GM12892 (cell line): ENCODE measurements at regions not wholly inside any gene's neighbourhood (a gene's known extent, or its start where the extent isn't known, plus 50 kb on each side); places are given as distances from the start of the nearest gene placed in this dataset.

ENCODE experiments used
- POLR2A ChIP-seq: IDR thresholded peaks from 2 replicates; pipeline ENCODE4 v1.6.1; 2011; ENCODE audit warnings: low read depth, low read length, control low read depth
- POLR2AphosphoS5 ChIP-seq: IDR thresholded peaks from 2 replicates; pipeline ENCODE4 v1.6.1; 2011; ENCODE audit warnings: low read depth, low read length, control low read depth
- TAF1 ChIP-seq: IDR thresholded peaks from 2 replicates; pipeline ENCODE4 v1.6.1; 2011; ENCODE audit warnings: low read depth, mild to moderate bottlenecking, control low read depth, low read length, borderline replicate concordance

GRCh38 chr13:40206241-40207000, 460.0 kb downstream of the FOXO1 start:
- TF ChIP-seq POLR2A (peak; percentile 46; the same call in 1 of the 2 replicates), POLR2AphosphoS5 (no peak), TAF1 (no peak)
